ENCODE measurements at regions not wholly inside any gene's neighbourhood (a gene's known extent, or its start where the extent isn't known, plus 50 kb on each side); places are given as distances from the start of the nearest gene placed in this dataset.
A peak's percentile ranks its signal among the peaks of the same experiment; 100 is the strongest.

DNA sequence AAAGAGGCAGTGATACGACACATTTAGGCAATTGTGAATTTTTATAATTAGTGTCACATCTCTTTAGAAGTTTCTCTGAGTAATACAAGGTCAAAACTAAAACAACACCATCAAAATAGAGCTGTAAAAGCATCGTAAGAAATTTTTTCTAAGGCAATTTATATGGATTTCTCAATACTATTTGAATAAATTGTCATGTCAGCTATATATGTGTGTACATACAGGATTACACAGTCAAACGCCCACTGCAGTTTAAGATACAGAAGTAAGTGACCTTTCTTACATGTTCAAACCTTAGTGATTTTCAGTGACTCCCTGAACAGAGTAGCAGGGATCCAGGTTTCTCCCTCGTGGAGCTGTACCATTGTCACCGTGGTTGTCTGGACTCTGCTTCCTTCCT is 129.1 kb upstream of the CBLN2 start:
- no peaks in the 10 kb centered on the region for H3K27me3 Mint-ChIP-seq (ENCODE audit: unreplicated experiment)
- intact Hi-C loops (cut with micrococcal nuclease; ENCODE audit: unreplicated experiment), result loop anchor here (5.0 kb wide), 1 partner anchor 116 kb away; no protein-coding TSS in a partner anchor
- no peaks in the 10 kb centered on the region for H3K9me3 Mint-ChIP-seq (ENCODE audit: low read depth, unreplicated experiment)
- CTCF ChIA-PET, result no interaction called here
- DNase-seq, result no peak
- H3K36me3 Mint-ChIP-seq (ENCODE audit: insufficient read depth, unreplicated experiment), result no peaks in the 10 kb centered on the region
- H3K4me3 Mint-ChIP-seq (ENCODE audit: low read depth, unreplicated experiment), result no peak overlapping the region
- TF ChIP-seq, protein P1, sequence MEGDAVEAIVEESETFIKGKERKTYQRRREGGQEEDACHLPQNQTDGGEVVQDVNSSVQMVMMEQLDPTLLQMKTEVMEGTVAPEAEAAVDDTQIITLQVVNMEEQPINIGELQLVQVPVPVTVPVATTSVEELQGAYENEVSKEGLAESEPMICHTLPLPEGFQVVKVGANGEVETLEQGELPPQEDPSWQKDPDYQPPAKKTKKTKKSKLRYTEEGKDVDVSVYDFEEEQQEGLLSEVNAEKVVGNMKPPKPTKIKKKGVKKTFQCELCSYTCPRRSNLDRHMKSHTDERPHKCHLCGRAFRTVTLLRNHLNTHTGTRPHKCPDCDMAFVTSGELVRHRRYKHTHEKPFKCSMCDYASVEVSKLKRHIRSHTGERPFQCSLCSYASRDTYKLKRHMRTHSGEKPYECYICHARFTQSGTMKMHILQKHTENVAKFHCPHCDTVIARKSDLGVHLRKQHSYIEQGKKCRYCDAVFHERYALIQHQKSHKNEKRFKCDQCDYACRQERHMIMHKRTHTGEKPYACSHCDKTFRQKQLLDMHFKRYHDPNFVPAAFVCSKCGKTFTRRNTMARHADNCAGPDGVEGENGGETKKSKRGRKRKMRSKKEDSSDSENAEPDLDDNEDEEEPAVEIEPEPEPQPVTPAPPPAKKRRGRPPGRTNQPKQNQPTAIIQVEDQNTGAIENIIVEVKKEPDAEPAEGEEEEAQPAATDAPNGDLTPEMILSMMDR (IDR thresholded peaks at IDR 0.05; ENCODE audit: unreplicated experiment), result no peak
- H3K27ac Mint-ChIP-seq (ENCODE audit: unreplicated experiment), result no peak overlapping the region
- H3K4me1 Mint-ChIP-seq (ENCODE audit: low read depth, unreplicated experiment), result no peaks in the 10 kb centered on the region
- no TSS peak for BruUV-seq (replicated peaks)

DNA sequence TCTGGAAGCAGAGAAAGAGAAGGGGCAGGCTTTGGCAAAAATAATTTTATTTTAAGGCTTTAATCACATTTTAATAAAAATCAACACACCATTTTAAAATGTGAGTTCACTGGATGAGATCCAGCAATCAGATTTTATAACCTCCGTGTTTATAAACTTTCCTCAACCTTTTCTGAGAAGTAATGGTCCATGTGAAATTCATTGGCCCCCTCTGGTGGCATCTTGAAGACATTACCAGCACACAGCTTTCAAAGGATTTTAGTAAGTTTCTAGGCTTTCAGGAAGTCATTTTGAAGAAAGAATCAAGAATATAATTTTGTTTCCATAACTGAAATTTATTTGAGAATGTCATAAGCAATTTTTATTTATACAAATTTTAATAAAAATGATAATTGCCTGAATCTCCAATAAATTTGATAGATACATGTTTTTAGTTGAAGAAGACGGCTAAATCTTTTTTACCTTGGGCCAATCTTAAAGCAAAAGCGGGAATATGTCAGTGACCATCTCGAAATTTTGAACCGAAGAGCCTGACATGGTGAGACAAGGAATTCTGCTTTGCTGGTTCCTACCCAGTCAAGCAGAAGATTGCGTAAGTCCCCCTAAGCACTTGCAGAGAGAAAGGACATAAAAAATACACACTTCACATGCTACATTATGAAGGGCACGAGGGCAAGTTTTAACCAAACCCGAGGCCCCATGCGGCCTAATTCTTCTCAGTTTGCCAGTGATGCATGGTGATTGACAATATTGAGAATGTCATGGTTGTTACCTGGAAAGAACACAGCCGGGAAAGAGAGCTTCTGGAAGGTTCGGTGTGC is 128.4 kb upstream of the CBLN2 start:
- Mint-ChIP-seq H3K9me3 (ENCODE audit: low read depth, unreplicated experiment) (no peaks in the 10 kb centered on the region), H3K27ac (ENCODE audit: unreplicated experiment) (no peak overlapping the region), H3K4me3 (ENCODE audit: low read depth, unreplicated experiment) (no peak overlapping the region), H3K27me3 (ENCODE audit: unreplicated experiment) (no peaks in the 10 kb centered on the region), H3K36me3 (ENCODE audit: insufficient read depth, unreplicated experiment) (no peaks in the 10 kb centered on the region), H3K4me1 (ENCODE audit: low read depth, unreplicated experiment) (no peaks in the 10 kb centered on the region)
- BruUV-seq (replicated peaks), result no TSS peak
- TF ChIP-seq, protein P1 (IDR thresholded peaks at IDR 0.05; ENCODE audit: unreplicated experiment), result peak; percentile 71
- DNase-seq, result peak; percentile 29
- CTCF ChIA-PET, result interaction anchor here (0.8 kb wide), 1 partner anchor 883 kb away, joined by 3 read pairs; no protein-coding TSS in a partner anchor
- intact Hi-C loops (cut with micrococcal nuclease; ENCODE audit: unreplicated experiment), result loop anchor here (1.0 to 5.0 kb wide), 3 partner anchors 19 to 1890 kb away; no protein-coding TSS in a partner anchor

DNA sequence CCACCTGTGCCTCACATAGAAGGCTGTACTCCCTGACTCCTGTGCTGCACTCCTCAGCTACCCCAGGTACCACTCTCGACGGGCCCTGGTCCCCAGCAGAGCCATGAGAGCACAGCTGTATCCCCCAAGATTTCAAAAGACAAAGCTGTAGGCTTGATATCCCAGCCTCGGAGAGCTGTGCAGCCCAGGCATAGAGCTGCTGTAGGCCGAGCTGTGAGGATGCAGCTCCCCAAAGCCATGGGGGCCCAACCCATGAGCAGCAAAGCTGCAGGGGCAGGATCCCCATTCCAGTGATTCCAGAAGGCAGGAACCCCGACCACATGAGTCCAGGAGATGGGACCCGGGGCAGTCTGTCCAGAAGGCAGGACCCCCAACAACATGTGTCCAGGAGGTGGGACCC is 123.8 kb upstream of the CBLN2 start:
- DNase-seq, result no peak
- no peaks in the 10 kb centered on the region for H3K36me3 Mint-ChIP-seq (ENCODE audit: insufficient read depth, unreplicated experiment)
- CTCF ChIA-PET, result no interaction called here
- no peaks in the 10 kb centered on the region for H3K27me3 Mint-ChIP-seq (ENCODE audit: unreplicated experiment)
- H3K4me3 Mint-ChIP-seq (ENCODE audit: low read depth, unreplicated experiment), result no peak overlapping the region
- TF ChIP-seq, protein P1 (IDR thresholded peaks at IDR 0.05; ENCODE audit: unreplicated experiment), result no peak
- H3K9me3 Mint-ChIP-seq (ENCODE audit: low read depth, unreplicated experiment), result peaks cover 2% of the 10 kb centered on the region
- H3K27ac Mint-ChIP-seq (ENCODE audit: unreplicated experiment), result no peak overlapping the region
- intact Hi-C loops (cut with micrococcal nuclease; ENCODE audit: unreplicated experiment), result no loop called here
- no peaks in the 10 kb centered on the region for H3K4me1 Mint-ChIP-seq (ENCODE audit: low read depth, unreplicated experiment)
- BruUV-seq (replicated peaks), result no TSS peak

DNA sequence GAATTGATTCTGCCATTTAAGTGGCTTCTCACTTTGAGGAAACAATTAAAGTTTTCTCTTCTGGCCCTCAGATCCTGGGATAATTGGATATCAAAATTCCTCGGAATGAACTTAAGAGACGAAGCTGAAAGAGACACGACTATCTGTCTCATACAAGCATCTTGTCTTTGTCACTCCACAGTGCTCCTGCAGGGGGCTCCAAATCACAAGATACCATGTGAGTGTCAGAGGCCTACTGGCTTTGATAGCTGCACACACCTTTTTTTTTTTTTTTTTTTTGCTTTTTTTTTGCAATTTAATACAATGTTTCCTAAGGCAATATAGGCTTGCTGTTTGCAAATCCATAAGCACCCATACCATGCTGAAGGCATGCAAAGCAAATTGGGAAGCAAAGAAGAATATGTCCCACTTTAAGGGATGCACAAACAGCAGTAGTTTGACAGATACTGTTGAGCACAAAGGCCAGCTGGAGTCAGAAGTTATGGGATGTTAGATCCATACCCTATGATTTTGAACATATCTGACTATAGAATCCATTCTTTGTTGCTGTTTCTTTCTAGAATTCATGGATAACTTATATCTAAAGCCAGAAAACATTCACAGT is 109.0 kb upstream of the CBLN2 start:
- CTCF ChIA-PET, result no interaction called here
- intact Hi-C loops (cut with micrococcal nuclease; ENCODE audit: unreplicated experiment), result loop anchor here (1.0 kb wide), 1 partner anchor 19 kb away; no protein-coding TSS in a partner anchor

More for the DNA sequence above, 109.0 kb upstream of the CBLN2 start:
- Mint-ChIP-seq H3K27ac (ENCODE audit: unreplicated experiment) (no peak overlapping the region), H3K27me3 (ENCODE audit: unreplicated experiment) (no peaks in the 10 kb centered on the region), H3K4me3 (ENCODE audit: low read depth, unreplicated experiment) (no peak overlapping the region), H3K9me3 (ENCODE audit: low read depth, unreplicated experiment) (peaks cover 2% of the 10 kb centered on the region), H3K36me3 (ENCODE audit: insufficient read depth, unreplicated experiment) (no peaks in the 10 kb centered on the region), H3K4me1 (ENCODE audit: low read depth, unreplicated experiment) (no peaks in the 10 kb centered on the region)
- BruUV-seq (replicated peaks), result no TSS peak
- TF ChIP-seq, protein P1 (IDR thresholded peaks at IDR 0.05; ENCODE audit: unreplicated experiment), result peak; percentile 41
- DNase-seq, result peak; percentile 56
